Epithelial cell of proximal tubule (primary cell): ENCODE measurements at regions not wholly inside any gene's neighbourhood (a gene's known extent, or its start where the extent isn't known, plus 50 kb on each side); places are given as distances from the start of the nearest gene placed in this dataset.

Experiments used
- DNase-seq: peaks from one replicate; pipeline ENCODE4 v3.0.0-alpha.2; 2011; ENCODE audit warnings: low read depth
- H3K4me3 ChIP-seq: 2 replicates; pipeline ENCODE4 v1.5.1; 2011; ENCODE audit warnings: low read depth, mild to moderate bottlenecking, low read length
- TF ChIP-seq, protein P1 (sequence below): conservative IDR thresholded peaks from 2 replicates; pipeline ENCODE4 v1.5.1; 2012; ENCODE audit warnings: low read depth, mild to moderate bottlenecking, low read length

DNA sequence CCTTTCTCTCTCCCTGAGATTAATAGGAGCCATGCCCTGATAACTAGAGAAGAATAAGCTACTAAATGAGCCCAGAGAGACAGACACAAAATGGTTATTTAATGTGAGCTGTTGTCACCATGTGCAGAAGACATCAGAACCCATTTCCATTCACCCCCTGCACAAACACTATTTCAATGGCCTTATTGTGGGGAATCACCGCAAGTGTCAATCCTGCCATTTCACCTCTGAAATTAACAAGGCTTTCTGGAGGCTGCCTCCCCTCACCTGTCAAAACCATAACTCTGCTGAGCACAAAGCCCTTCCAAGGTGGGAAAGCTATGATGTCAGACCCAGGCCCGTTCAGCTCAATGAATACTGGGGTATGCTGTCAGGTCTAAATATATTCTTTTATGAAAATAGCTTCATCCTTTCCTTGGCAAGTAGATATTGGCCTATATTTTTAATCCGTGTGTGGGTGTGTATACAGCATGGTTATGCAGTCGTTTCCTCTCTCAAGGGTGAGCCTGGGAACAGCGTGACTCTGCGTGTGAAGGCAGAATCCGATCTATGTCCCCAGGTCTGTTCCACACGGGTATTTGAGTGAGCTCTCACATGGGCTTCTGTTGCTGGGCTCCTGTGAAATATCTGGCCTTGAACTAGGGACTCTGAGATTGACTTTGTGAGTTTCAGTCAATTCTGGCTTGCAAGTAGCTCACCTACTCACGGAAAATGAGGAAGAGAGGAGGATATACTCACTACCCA lies 266.3 kb downstream of the FBXW7 start:
- TF ChIP-seq, protein P1, sequence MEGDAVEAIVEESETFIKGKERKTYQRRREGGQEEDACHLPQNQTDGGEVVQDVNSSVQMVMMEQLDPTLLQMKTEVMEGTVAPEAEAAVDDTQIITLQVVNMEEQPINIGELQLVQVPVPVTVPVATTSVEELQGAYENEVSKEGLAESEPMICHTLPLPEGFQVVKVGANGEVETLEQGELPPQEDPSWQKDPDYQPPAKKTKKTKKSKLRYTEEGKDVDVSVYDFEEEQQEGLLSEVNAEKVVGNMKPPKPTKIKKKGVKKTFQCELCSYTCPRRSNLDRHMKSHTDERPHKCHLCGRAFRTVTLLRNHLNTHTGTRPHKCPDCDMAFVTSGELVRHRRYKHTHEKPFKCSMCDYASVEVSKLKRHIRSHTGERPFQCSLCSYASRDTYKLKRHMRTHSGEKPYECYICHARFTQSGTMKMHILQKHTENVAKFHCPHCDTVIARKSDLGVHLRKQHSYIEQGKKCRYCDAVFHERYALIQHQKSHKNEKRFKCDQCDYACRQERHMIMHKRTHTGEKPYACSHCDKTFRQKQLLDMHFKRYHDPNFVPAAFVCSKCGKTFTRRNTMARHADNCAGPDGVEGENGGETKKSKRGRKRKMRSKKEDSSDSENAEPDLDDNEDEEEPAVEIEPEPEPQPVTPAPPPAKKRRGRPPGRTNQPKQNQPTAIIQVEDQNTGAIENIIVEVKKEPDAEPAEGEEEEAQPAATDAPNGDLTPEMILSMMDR, result no peak
- no peak for DNase-seq
- no peak overlapping the region for H3K4me3 ChIP-seq

DNA sequence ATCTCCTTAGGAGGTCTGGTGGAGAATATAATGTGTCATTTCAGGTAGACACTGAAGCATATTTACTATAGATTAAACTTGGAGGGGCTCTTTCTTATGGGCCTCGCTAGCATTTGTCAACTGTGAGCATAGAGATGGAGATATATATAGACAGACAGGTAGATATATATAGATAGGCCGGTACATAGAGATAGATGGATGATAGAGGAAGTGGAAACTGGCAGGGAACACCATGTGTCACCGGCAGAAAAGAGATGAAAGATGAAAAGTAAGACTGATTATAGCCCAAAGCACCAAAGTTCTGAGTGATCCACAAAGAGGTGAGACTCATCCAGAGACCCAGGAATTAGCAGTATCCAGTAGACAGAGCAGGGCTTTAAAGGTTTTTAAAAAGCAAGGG lies 268.1 kb downstream of the FBXW7 start:
- no peak overlapping the region for H3K4me3 ChIP-seq
- no peak for DNase-seq
- TF ChIP-seq, protein P1, result no peak

DNA sequence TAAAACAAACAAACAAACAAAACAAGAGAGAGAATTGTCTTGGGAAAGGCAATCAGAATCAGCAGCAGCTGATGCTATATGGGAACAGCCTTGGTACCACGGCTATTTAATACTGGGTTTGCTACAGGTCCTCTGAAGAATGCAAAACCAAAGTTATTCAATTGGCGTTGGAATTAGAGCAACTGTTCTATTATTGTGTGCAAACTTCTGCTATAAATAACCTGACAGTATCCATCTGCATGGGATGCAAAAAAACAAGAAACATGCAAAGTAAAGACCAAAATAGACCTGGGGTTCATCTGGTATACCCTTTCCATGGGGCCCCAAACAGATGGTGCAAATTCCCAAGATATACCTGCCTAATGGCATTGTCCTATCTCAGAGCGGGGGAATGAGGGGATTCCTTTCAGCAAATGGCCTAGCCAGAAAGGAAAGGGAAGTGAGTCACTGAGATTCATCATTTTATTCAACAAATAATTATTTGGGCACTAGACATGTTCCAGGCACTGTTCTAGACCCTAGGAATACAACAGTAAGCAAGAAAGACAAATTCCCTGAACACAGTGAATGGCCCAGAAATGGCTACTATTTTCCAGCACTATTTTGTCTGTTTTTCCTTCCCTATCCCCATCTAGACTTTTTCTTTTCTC lies 268.9 kb downstream of the FBXW7 start:
- TF ChIP-seq, protein P1, result no peak

DNA sequence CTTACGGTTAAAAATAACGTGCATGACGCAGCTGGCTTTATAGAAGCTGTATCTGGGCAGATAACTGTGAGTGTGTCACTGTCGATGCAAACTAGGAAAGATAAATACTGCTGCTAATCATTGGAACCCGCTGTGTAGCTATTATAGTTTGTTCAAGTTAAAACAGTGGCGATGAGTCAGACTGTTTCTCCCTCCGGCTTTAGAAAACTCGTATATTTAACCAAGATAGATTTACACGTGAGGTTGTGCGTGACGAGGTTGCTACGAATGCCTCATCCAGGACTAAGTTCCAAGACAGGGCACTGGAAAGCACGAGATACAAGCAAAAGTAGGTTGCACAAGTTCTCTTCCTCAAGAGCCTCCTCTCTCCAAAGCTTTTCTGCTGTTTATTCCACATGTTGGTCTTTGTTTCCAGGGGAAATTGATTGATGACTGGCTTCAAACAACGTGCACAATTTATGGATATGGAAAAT lies 270.7 kb downstream of the FBXW7 start:
- no peak for DNase-seq
- H3K4me3 ChIP-seq, result no peak overlapping the region
- TF ChIP-seq, protein P1, result no peak

More for the DNA sequence above, 268.9 kb downstream of the FBXW7 start:
- DNase-seq, result no peak
- no peak overlapping the region for H3K4me3 ChIP-seq

DNA sequence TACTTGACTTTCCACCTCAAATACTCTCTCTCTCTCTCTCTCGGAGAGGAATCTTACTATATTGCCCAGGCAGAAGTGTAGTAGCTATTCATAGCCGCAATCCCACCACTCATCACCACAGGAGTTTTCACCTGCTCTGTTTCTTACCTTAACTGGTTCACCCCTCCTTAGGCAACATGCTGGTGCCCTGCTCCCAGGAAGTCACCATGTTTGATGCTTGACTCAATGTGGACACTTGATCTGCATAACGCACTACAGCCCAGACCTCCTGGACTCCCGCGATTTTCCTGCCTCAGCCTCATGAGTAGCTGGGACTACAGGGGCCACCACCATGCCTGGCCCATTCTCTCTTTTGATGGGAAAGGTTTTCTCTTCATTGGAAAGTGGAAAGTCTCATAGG lies 271.8 kb downstream of the FBXW7 start:
- DNase-seq, result no peak
- TF ChIP-seq, protein P1, result no peak
- no peak overlapping the region for H3K4me3 ChIP-seq

DNA sequence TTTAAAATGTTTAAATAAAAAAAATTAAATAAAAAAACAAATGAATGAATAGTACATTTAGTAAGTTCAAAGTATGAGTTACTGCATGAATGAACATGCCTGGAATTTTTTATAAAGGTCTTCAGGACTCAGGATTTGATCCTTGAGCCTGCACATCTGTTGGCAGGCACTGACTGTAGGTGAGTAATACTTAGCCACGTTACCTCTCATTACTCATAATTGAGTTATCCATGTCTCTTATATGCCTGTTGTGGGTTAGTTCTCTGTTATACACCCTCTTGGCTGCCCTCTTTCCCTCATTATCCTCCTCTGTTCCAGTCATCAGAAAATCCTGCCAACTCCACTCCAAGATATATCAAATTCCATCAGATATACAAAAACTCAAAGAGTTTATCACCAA lies 276.0 kb downstream of the FBXW7 start:
- TF ChIP-seq, protein P1, result no peak
- no peak for DNase-seq
- H3K4me3 ChIP-seq, result no peak overlapping the region
